HepG2 (cell line): ENCODE measurements at regions not wholly inside any gene's neighbourhood (a gene's known extent, or its start where the extent isn't known, plus 50 kb on each side); places are given as distances from the start of the nearest gene placed in this dataset.
A peak's percentile ranks its signal among the peaks of the same experiment; 100 is the strongest.

Experiments used
- ATAC-seq: fragments of 200-7000 bp; cut with Tn5 transposase; 3 replicates; pipeline ENCODE4 v1.9.1; 2020; ENCODE audit warnings: mild to moderate bottlenecking, moderate library complexity
- BruUV-seq: library from RNA; stranded (reverse); fragments of 400-500 nt; replicated peaks from 2 replicates; lab custom pipeline; 2021; lab: Mats Ljungman, UMichigan
- CTCF ChIA-PET: fragments of 300-600 bp; formaldehyde crosslinking; extraction: SDS; loops from one replicate; lab custom pipeline; 2021; ENCODE audit warnings: low total read pairs, inconsistent platforms, low intra/inter-chr PET ratio; lab: Yijun Ruan, JAX
- POLR2A ChIA-PET: fragments of 350-600 bp; sonication (Branson Sonifier 250); formaldehyde crosslinking; loops from one replicate; lab custom pipeline; 2020; ENCODE audit warnings: antibody characterized with exemption, inconsistent platforms; lab: Yijun Ruan, JAX
- DNase-seq: peaks from one replicate; pipeline ENCODE4 v3.0.0-alpha.2; 2015; ENCODE audit warnings: low spot score
- FAIRE-seq: peaks from 3 replicates; lab custom pipeline; 2011; peaks lifted over from hg19 to GRCh38; lab: Jason Lieb, UNC
- H2AFZ ChIP-seq: one replicate; pipeline ENCODE4 v1.6.1; 2011; ENCODE audit warnings: low read length, inconsistent platforms
- H3K27ac ChIP-seq: fragments of 300-600 bp; 3 replicates; pipeline ENCODE4 v1.8.0; 2011; ENCODE audit warnings: mixed run types, mild to moderate bottlenecking, mixed read lengths, low read length, inconsistent platforms; ENCODE audit not compliant: insufficient read depth; ENCODE audit errors: extremely low read length
- H3K27me3 ChIP-seq, 2 experiments: fragments of 200-600 bp in 1 of 2; 2 replicates in 1 of 2; 3 replicates in 1 of 2; pipeline versions ENCODE4 v1.6.0 to v1.8.0; 2011; ENCODE audit warnings: low read length in 2 of 2, mild to moderate bottlenecking in 2 of 2, moderate library complexity in 2 of 2, inconsistent platforms in 1 of 2; ENCODE audit not compliant: insufficient read depth in 2 of 2, control insufficient read depth in 1 of 2
- H3K36me3 ChIP-seq, 2 experiments: fragments of 200-600 bp in 1 of 2; replicated peaks in 1 of 2; 2 replicates in 1 of 2; 3 replicates in 1 of 2; pipeline versions ENCODE4 v1.5.1 to v1.8.0; 2011; ENCODE audit warnings: low read length in 2 of 2, inconsistent platforms in 1 of 2; ENCODE audit not compliant: insufficient read depth in 2 of 2, control insufficient read depth in 1 of 2
- H3K4me1 ChIP-seq: 2 replicates; pipeline ENCODE4 v1.5.1; 2012; ENCODE audit warnings: low read length, inconsistent platforms; ENCODE audit not compliant: insufficient read depth
- H3K4me2 ChIP-seq: 2 replicates; pipeline ENCODE4 v1.6.0; 2011; ENCODE audit warnings: low read depth, low read length, inconsistent platforms
- H3K4me3 ChIP-seq, 3 experiments: fragments of 200-600 bp in 1 of 3; sonication (generic), shearing (Covaris generic) in 1 of 3; replicated peaks in 1 of 3; 2 replicates each; pipeline ENCODE4 v1.5.1; 2011 to 2016; ENCODE audit warnings: low read length in 3 of 3, inconsistent platforms in 2 of 3, low read depth in 2 of 3, mild to moderate bottlenecking in 2 of 3, control low read depth in 1 of 3, mixed read lengths in 1 of 3; ENCODE audit not compliant: insufficient read depth in 1 of 3
- H3K79me2 ChIP-seq: one replicate; pipeline ENCODE4 v1.6.1; 2011; ENCODE audit warnings: low read length, inconsistent platforms; ENCODE audit not compliant: insufficient read depth
- H3K9ac ChIP-seq: 2 replicates; pipeline ENCODE4 v1.6.0; 2011; ENCODE audit warnings: mild to moderate bottlenecking, low read depth, low read length, inconsistent platforms; ENCODE audit not compliant: insufficient read depth
- H3K9me3 ChIP-seq: 2 replicates; pipeline ENCODE4 v1.5.1; 2012; ENCODE audit warnings: mild to moderate bottlenecking, low read length
- H4K20me1 ChIP-seq: 2 replicates; pipeline ENCODE4 v1.6.0; 2011; ENCODE audit warnings: inconsistent platforms, mild to moderate bottlenecking, low read length, moderate library complexity; ENCODE audit not compliant: insufficient read depth
- CTCF ChIP-seq: sonication (generic); formaldehyde crosslinking; IDR thresholded peaks from 2 replicates; pipeline ENCODE4 v1.5.0; 2020; ENCODE audit warnings: mild to moderate bottlenecking, missing genetic modification reagents, moderate library complexity
- DNMT3B ChIP-seq: conservative IDR thresholded peaks from 2 replicates; pipeline ENCODE4 v1.6.1; 2016; ENCODE audit warnings: missing biosample characterization, control low read depth
- FOXK2 ChIP-seq: fragments of 450-650 bp; IDR thresholded peaks from 2 replicates; pipeline ENCODE4 v1.6.1; 2016
- HNRNPH1 ChIP-seq: fragments of 200-400 bp; formaldehyde crosslinking; optimal IDR thresholded peaks from 2 replicates; pipeline ENCODE3; 2017; ENCODE audit warnings: mild to moderate bottlenecking, low read depth, low read length
- SALL2 ChIP-seq: sonication (generic); formaldehyde crosslinking; IDR thresholded peaks from 2 replicates; pipeline ENCODE4 v1.8.1; 2023; ENCODE audit warnings: mild to moderate bottlenecking, missing genetic modification reagents, inconsistent platforms
- SNAPC4 ChIP-seq: sonication (generic); formaldehyde crosslinking; IDR thresholded peaks from 2 replicates; pipeline ENCODE4 v1.4.0; 2020; ENCODE audit warnings: mild to moderate bottlenecking, missing genetic modification reagents
- TAF15 ChIP-seq: fragments of 200-400 bp; formaldehyde crosslinking; IDR thresholded peaks from one replicate; pipeline ENCODE4 v1.6.1; 2018; ENCODE audit warnings: mild to moderate bottlenecking, low read depth, low read length; ENCODE audit not compliant: poor library complexity, severe bottlenecking
- ZNF251 ChIP-seq: sonication (generic); formaldehyde crosslinking; IDR thresholded peaks from 2 replicates; pipeline ENCODE4 v1.9.0; 2021; ENCODE audit warnings: mild to moderate bottlenecking, missing genetic modification reagents
- ZNF256 ChIP-seq: sonication (generic); formaldehyde crosslinking; conservative IDR thresholded peaks from 2 replicates; pipeline ENCODE4 v1.4.0; 2020; ENCODE audit warnings: missing genetic modification reagents
- ZNF264 ChIP-seq: sonication (generic); formaldehyde crosslinking; IDR thresholded peaks from 2 replicates; pipeline ENCODE4 v1.4.0; 2020; ENCODE audit warnings: missing genetic modification reagents
- ZNF30 ChIP-seq: sonication (generic); formaldehyde crosslinking; IDR thresholded peaks from 2 replicates; pipeline ENCODE4 v1.5.0; 2020; ENCODE audit warnings: mild to moderate bottlenecking, missing genetic modification reagents
- ZNF326 ChIP-seq: sonication (generic); formaldehyde crosslinking; IDR thresholded peaks from 2 replicates; pipeline ENCODE4 v1.4.0; 2020; ENCODE audit warnings: missing genetic modification reagents, borderline replicate concordance
- WGBS: methylation state at CpG from one replicate; pipeline ENCODE4 v1.1.6; 2017; ENCODE audit warnings: low lambda C conversion rate; 5-methylcytosine and 5-hydroxymethylcytosine counted together
- in situ Hi-C: cut with HindIII; loops from 2 replicates; pipeline ENCODE4 v1.10.0; 2017; ENCODE audit warnings: low pct_unique_long_range_greater_than_20kb; ENCODE audit not compliant: extremely low pct_ligation_motif_present
- intact Hi-C: fragments of 100-400 bp; cut with micrococcal nuclease; formaldehyde crosslinking; loops from one replicate; pipeline ENCODE4 v1.10.0; 2022; ENCODE audit not compliant: unreplicated experiment

DNA sequence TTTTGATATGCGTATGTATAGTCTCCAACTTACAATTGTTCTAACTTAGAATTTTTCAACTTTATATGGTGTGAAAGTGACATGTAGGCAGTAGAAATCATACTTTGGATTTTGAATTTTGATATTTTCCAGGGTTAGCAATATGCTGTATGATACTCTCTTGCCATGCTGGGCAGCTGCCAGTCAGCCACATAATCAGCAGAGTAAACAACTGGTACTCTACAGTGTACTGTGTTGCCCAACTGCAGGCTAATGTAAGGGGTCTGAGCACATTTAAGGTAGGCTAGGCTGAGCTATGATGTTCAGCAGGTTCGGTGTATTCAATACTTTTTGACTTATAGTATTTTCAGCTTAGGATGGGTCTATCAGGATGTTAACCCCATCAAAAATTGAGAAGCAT lies 52.0 kb upstream of the RYK start:
- H3K79me2 ChIP-seq, result no peaks in the 10 kb centered on the region
- in situ Hi-C loops (loop anchor here (5.0 kb wide), 1 partner anchor 90 kb away; no protein-coding TSS in a partner anchor), intact Hi-C loops (no loop called here)
- no peaks in the 10 kb centered on the region for H4K20me1 ChIP-seq
- H2AFZ ChIP-seq, result no peak overlapping the region
- no peak for TF ChIP-seq ZNF264 (CRISPR knock-in tag)
- TF ChIP-seq ZNF256 (CRISPR knock-in tag), result no peak
- no peak for TF ChIP-seq SALL2 (CRISPR knock-in tag)
- TF ChIP-seq FOXK2, result no peak
- TF ChIP-seq ZNF30, result no peak
- TF ChIP-seq HNRNPH1, result no peak
- ChIA-PET POLR2A (no interaction called here), CTCF (no interaction called here)
- H3K27ac ChIP-seq, result no peak overlapping the region
- H3K9ac ChIP-seq, result no peak overlapping the region
- no peaks in the 10 kb centered on the region for H3K36me3 ChIP-seq
- H3K4me1 ChIP-seq, result peaks cover 22% of the 10 kb centered on the region
- DNase-seq (no peak), ATAC-seq (no peak), FAIRE-seq (no peak)
- no peak overlapping the region for H3K4me3 ChIP-seq
- no peaks in the 10 kb centered on the region for H3K9me3 ChIP-seq
- 44% methylated on average over 2 of the region's 2 CpGs for WGBS
- no peaks in the 10 kb centered on the region for H3K27me3 ChIP-seq
- BruUV-seq, result no TSS peak
- no peak overlapping the region for H3K4me2 ChIP-seq

DNA sequence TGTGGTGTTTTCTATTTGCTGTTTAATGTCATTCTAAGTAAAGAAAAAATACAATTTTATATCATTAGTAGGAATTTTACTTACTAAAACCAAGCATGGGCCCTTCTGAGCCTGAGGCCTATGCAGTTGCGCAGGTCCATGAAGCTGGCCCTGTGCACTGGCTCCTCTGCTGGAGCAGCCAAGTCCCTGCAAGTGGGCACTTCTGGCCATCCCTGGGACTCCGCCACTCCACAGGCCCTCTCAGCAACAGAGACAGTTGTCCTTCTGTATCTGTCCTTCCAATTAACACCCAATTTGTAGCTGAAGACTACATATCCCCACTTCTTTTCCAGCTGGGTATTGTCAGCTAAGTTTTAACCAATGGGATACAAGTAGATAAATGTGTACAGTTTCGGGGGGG lies 49.9 kb upstream of the RYK start:
- intact Hi-C loops (no loop called here), in situ Hi-C loops (loop anchor here (5.0 kb wide), 1 partner anchor 88 kb away; no protein-coding TSS in a partner anchor)
- H3K4me2 ChIP-seq, result no peak overlapping the region
- CTCF ChIA-PET, result interaction anchor here (1.0 to 1.7 kb wide), 2 partner anchors 88 to 103 kb away, joined by 3 to 4 read pairs; no protein-coding TSS in a partner anchor
- H3K36me3 ChIP-seq, result no peaks in the 10 kb centered on the region
- DNase-seq (no peak), ATAC-seq (peak; percentile 98), FAIRE-seq (no peak)
- H3K27ac ChIP-seq, result no peak overlapping the region
- WGBS, result 66% methylated on average over 3 of the region's 3 CpGs
- H3K4me1 ChIP-seq, result peaks cover 10% of the 10 kb centered on the region; the same call in 1 of the 2 replicates
- H3K9me3 ChIP-seq, result peaks cover 3% of the 10 kb centered on the region; the same call in 1 of the 2 replicates
- no peak overlapping the region for H3K4me3 ChIP-seq
- H3K79me2 ChIP-seq, result no peaks in the 10 kb centered on the region
- POLR2A ChIA-PET, result no interaction called here
- no peak overlapping the region for H2AFZ ChIP-seq
- BruUV-seq, result no TSS peak
- no peak overlapping the region for H3K9ac ChIP-seq
- H3K27me3 ChIP-seq, result no peaks in the 10 kb centered on the region
- H4K20me1 ChIP-seq, result no peaks in the 10 kb centered on the region
- TF ChIP-seq TAF15, result no peak
- no peak for TF ChIP-seq SNAPC4 (CRISPR knock-in tag)
- TF ChIP-seq ZNF251 (CRISPR knock-in tag), result no peak
- TF ChIP-seq DNMT3B (CRISPR knock-in tag), result no peak
- TF ChIP-seq ZNF326 (CRISPR knock-in tag), result no peak
- TF ChIP-seq CTCF, result 0 out of 2 replicates have a peak, but pooled peaks have one; percentile 27
